ENCODE measurements at regions not wholly inside any gene's neighbourhood (a gene's known extent, or its start where the extent isn't known, plus 50 kb on each side); places are given as distances from the start of the nearest gene placed in this dataset.

- TF ChIP-seq POLR2A (IDR thresholded peaks at IDR 0.05; ENCODE audit: low read depth, low read length) (no peak), POLR2AphosphoS5 (IDR thresholded peaks at IDR 0.05; ENCODE audit: low read depth, low read length) (no peak), TAF1 (IDR thresholded peaks at IDR 0.05; ENCODE audit: borderline replicate concordance, low read depth, low read length) (no peak)
These were observed 278.0 kb upstream of the SMC2 start for GRCh38 chr9:103816146-103816545.
